ENCODE measurements at regions not wholly inside any gene's neighbourhood (a gene's known extent, or its start where the extent isn't known, plus 50 kb on each side); places are given as distances from the start of the nearest gene placed in this dataset.
"Not testable (repeated sequence)": the region's sequence is repeated elsewhere in the genome, so short reads cannot be mapped to it uniquely, and the experiment has no call there.

DNA sequence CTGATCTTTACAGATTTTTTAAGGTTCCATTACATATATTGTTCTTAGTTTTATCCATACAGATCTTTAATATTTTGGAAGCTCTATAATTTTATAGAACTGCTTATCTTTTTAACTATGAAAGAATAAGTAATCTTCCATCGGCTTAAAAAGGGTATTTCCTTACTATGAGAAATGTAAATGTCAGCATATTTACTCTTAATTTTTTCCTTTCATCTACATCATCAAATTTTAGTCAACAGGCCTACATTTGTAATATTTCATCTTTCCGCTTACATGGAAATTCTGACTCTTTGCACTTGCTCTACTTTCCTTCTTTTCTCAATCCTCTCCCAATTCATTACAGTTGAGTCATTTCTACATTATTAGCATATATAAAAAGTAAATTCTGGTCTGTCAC lies 111.3 kb upstream of the GOLGA6L6 start:
- TF ChIP-seq, protein P1, sequence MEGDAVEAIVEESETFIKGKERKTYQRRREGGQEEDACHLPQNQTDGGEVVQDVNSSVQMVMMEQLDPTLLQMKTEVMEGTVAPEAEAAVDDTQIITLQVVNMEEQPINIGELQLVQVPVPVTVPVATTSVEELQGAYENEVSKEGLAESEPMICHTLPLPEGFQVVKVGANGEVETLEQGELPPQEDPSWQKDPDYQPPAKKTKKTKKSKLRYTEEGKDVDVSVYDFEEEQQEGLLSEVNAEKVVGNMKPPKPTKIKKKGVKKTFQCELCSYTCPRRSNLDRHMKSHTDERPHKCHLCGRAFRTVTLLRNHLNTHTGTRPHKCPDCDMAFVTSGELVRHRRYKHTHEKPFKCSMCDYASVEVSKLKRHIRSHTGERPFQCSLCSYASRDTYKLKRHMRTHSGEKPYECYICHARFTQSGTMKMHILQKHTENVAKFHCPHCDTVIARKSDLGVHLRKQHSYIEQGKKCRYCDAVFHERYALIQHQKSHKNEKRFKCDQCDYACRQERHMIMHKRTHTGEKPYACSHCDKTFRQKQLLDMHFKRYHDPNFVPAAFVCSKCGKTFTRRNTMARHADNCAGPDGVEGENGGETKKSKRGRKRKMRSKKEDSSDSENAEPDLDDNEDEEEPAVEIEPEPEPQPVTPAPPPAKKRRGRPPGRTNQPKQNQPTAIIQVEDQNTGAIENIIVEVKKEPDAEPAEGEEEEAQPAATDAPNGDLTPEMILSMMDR (IDR thresholded peaks at IDR 0.05; ENCODE audit: insufficient read depth, low read depth, low read length, missing control alignments), result no peak
- no peak for DNase-seq (ENCODE audit: low read depth)
- H3K4me3 ChIP-seq (ENCODE audit: low read length), result no peak overlapping the region

DNA sequence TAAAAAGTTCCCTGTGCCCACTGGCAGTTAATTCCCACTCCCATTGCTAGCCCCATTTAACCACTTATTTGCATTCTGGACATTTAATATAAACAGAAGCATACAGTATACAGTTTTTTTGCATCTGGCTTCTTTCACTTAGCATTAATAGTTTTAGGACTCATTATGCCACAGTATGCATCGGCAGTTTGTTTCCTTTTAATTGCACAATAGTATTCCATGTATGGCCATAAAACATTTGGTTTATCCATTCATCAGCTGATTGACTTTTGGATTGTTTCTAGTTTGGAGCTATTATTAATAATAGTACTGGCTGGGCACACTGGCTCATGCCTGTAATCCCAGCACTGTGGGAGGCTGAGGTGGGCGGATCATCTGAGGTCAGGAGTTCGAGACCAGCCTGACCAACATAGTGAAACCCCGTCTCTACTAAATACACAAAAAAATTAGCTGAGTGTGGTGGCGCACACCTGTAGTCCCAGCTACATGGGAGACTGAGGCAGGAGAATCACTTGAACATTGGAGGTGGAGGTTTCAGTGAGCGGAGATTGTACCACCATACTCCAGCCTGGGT lies 106.9 kb upstream of the GOLGA6L6 start:
- not testable (repeated sequence) for DNase-seq (ENCODE audit: low read depth); H3K4me3 ChIP-seq (ENCODE audit: low read length)

DNA sequence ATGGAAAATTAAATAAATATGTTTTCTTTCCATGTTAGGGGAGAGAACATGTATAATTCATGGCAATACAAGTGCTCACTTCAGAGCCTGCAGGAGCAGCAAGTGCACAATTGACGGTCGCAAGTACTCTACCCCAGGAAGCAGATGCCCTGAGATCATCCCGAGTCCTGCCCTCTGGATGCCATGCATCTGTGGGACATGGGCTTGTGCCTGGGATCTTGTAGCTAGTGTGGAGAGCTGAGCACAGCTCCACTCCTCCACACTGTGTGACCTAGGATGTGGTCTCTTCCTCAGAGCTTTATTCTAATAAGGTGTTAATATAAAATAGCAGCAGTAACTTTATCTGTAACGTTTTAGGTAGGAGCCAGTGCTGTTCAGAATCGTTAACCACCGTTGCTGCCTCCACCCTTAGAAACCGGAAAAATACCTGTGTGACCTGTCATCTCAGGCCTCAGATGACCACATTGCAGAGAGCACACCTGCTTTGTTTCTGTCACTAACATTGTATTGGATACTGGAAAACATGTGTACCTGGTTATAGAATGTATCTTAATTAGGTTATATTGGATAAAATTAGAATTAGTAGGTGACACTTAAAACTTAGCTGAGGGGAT lies 105.0 kb upstream of the GOLGA6L6 start:
- DNase-seq (ENCODE audit: low read depth), result no peak
- no peak overlapping the region for H3K4me3 ChIP-seq (ENCODE audit: low read length)
- TF ChIP-seq, protein P1 (IDR thresholded peaks at IDR 0.05; ENCODE audit: insufficient read depth, low read depth, low read length, missing control alignments), result no peak

DNA sequence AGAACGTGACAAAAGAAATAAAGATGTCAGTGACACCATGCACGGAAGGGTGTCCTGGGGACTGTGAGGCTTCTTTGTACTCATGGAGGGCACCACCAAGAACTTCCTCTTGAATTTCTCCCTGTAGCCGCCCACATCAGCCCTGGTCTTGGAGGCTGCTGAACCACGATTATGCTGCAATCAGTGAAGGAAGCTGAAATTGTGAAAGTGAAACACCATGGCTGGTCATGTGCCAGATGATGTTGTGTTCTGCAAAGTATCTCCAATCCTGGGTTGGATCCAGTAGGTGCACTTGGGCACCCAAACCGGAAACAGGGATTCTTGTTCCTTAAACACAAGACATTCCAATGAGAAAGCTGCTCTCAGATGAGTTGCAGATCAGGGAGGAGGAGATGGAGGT lies 104.4 kb upstream of the GOLGA6L6 start:
- DNase-seq (ENCODE audit: low read depth), result no peak
- TF ChIP-seq, protein P1 (IDR thresholded peaks at IDR 0.05; ENCODE audit: insufficient read depth, low read depth, low read length, missing control alignments), result no peak
- H3K4me3 ChIP-seq (ENCODE audit: low read length), result no peak overlapping the region

DNA sequence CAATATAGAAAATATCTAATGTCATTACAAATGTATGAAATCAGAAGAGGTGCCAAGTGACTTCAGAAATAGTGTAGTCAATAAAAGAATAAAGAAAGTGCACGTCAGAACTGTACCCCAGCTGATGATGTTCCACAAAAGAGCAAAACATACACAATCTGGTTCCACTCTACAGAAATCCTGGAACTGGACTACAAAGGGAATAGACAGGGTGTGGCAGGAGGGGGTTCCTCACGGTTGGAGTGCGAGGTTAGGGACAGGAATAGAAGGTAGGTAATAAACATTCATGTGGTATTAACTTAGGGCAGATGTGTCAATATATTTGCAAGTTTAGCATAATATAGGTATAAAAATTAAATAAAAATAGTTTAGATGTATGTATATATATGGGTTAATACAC lies 103.3 kb upstream of the GOLGA6L6 start:
- H3K4me3 ChIP-seq (ENCODE audit: low read length), result no peak overlapping the region
- no peak for DNase-seq (ENCODE audit: low read depth)
- TF ChIP-seq, protein P1 (IDR thresholded peaks at IDR 0.05; ENCODE audit: insufficient read depth, low read depth, low read length, missing control alignments), result no peak

DNA sequence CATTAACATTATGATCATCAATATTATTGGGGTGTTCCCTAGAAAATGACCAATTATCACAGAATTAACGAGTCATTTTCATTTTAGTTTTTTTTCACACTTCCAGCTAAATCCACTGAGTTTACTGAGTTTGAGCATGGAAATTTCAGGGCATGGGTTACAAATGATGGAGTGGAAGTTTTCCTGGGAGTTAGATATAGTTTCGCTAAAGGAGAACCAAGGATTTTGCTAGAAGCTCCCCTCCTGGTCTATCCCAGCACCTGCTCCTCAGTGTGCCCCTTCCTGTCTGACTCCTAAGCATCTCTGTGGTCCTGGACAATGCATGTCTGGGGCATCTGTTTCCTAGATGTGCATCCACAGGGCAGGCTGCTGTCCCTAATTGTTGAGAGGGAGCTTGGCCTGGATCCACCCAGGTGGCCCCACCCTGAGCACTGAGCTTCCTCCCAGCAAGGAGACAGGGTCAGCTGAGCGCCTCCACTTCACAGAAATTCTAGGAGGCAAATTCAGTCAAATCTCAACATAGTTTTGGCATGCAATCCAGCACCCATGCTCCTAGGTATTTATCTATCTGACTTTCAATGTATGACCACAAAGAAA lies 102.3 kb upstream of the GOLGA6L6 start:
- no peak overlapping the region for H3K4me3 ChIP-seq (ENCODE audit: low read length)
- TF ChIP-seq, protein P1 (IDR thresholded peaks at IDR 0.05; ENCODE audit: insufficient read depth, low read depth, low read length, missing control alignments), result no peak
- no peak for DNase-seq (ENCODE audit: low read depth)

DNA sequence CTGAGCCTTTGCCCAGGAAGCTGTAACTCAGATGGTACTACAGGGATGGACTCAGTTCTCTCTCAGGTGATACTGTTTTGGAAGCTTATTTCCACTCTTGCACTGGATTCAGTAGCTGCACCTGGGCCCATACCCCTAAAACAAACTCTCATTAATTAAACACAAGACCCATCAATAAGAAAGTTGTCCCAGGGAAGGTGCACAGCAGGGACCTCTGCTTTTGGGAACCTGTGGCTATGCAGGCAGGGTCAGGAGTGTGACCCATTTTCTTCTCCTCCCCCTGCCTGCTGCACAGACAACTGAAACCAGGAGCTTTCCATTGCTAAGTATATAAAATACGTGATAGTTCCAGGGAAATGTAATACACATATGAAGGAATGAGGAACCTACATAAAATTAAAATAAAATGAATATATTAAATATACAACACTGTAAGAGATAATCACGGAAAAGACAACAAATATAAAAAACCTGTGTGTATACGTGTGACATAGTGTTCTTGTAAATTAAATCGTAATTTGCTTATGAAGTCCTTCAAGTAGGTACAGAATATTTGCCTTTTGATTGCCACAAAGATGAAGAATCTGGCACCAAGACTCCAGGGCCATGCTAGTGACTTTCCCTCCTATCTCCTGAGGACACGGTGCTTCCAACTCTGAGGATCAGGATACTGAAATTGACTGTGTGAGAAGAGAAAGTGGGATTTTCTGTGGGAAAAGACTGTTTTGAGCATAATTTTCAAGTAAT lies 101.6 kb upstream of the GOLGA6L6 start:
- TF ChIP-seq, protein P1 (IDR thresholded peaks at IDR 0.05; ENCODE audit: insufficient read depth, low read depth, low read length, missing control alignments), result no peak
- no peak overlapping the region for H3K4me3 ChIP-seq (ENCODE audit: low read length)
- no peak for DNase-seq (ENCODE audit: low read depth)

All from epithelial cell of esophagus (primary cell).